HG03135 (cell line): ENCODE measurements at regions not wholly inside any gene's neighbourhood (a gene's known extent, or its start where the extent isn't known, plus 50 kb on each side); places are given as distances from the start of the nearest gene placed in this dataset.

Experiments used
- ATAC-seq: cut with Tn5 transposase; IDR thresholded peaks from one replicate; pipeline ENCODE4 v1.9.1; 2021; ENCODE audit warnings: mild to moderate bottlenecking, moderate library complexity; ENCODE audit not compliant: unreplicated experiment

DNA sequence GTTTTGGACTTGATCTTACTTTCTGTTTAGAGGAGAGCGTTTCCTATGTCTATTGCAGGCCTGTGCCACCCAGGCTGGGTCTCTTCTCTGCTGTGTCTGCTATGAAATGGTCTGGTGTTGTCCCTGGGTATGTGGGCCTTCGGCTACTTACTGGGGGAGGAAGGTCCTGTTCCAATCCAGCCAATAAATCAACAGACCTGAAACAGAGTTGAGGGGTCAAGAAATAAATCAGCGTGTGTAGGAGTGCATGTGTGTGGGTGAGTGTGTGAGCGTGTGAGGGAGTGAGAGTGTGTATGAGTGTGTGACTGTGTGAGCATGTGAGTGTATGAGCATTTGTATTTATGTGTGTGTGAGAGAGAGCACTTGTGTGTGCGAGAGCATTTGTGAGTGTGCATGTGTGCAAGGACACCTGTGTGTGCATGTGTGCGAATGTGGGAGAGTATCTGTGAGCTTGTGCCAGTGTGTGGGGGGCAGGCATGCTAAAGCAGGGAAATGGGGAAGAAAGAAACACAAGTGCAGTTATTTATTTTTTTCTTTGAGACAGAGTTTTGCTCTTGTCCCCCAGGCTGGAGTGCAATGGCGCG is 86.3 kb upstream of the PMEPA1 start:
- ATAC-seq, result no peak

- no peak for ATAC-seq
Observed at GRCh38 chr20:57795342-57795697, 85.5 kb upstream of the PMEPA1 start.

DNA sequence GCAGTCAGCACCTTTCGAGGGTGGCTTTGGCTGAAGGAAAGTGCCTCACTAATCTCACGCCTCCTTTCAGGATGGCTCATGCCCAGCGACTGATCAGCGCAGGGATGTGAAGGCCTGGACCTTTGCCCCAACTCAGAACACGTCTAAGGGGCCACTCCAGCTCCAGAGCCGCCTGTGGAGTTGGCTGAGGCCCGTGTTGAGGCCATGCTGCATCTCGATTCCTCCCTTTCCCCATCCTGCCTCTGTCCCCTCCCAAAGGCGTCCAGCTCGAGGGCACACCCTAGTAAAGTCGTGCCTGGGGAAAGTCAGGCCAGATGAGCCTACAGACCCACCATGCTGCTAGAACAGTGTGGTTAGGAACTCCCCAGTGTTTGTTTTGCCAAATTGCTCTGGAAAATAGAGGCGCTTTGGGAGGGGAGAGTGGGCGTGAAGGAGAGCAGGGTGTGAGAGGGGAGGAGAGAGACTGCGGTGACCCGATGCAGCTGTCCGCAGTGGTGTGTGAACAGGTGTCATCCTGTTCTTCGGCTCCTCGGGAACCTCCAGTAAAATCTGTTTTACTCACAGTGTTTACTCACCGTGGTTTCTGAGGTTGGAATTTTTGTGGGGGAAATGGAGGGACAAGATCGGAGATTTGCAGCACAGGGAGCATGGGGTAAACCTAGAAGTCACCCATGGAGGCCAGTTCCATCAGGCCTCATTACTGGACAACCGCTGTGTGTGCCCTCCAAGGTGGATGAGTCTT is 85.0 kb upstream of the PMEPA1 start:
- no peak for ATAC-seq

DNA sequence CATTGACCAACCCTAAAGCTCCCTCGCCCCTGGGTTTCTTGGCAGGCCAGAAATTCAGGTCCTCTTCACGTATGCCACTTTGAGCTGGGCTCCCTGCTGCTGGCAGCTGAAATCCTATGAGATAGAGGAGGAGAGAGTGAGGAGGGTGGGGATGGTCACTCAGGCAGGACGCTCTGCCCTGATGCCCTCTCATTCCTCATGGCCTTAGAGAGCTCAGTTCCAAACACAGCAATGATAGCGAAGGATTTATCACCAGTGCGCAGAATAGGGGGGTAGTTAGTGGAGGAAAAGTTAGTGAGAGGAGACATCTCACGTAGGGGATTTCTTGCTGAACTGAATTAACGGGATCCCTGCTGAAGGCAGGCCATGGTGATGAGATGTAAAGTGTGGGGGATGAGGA is 84.2 kb upstream of the PMEPA1 start:
- ATAC-seq, result no peak

DNA sequence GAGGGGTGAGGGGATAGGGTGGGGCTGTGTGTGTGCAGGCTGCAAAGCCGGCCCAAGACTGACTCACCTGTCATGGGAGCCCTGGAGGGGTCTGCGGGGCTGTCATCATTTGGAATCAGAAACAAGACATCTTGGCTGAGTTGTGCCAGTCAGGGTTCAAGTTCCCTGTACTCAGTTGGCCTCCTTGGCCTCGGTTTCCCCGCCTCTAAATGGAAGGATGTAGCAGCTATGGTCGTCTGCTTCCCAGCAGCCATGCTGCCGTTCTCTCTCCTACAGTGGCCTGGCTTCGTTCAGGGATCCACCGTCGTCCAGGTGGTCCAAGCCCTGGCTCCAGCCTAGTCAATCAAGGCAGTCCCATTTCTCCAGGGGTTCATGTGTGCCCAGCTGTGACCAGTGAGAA is 83.6 kb upstream of the PMEPA1 start:
- no peak for ATAC-seq

DNA sequence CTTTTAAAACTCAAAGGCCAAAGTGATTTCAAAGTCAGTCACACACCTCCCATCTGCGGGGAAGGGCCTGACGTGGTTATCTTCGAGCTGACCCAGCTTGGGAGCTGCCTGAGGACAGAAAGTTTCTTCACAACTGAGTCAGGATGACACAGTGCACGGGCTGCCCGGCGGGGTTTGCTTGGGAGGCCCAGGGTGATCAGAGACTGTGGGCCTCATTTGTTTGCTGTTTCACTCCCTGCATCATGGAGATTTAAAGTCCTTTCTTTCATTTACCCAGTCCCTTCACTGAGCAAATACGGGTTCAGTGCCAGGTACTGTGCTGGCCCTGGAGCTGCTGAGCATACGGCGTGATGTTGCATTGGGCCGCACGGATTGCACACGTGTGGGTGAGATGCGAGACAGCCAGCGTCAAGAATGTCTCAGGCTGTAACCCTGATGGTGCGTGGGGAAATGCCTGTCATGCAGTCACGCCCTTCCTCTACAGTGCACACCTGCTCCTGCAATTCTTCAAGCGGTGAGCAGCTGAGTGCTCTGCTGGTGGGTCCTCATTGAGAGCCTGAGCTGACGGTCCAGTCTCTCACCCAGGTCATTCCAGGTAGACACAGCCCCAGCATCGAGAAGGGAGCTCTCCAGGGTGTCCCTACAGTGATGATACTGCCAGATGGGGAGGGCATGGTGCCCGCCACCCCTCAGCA is 82.7 kb upstream of the PMEPA1 start:
- ATAC-seq, result no peak

- ATAC-seq, result no peak
Observed at GRCh38 chr20:57791966-57792365, 82.2 kb upstream of the PMEPA1 start.

GRCh38 chr20:57791178-57791962 is 81.6 kb upstream of the PMEPA1 start:
- ATAC-seq, result no peak

DNA sequence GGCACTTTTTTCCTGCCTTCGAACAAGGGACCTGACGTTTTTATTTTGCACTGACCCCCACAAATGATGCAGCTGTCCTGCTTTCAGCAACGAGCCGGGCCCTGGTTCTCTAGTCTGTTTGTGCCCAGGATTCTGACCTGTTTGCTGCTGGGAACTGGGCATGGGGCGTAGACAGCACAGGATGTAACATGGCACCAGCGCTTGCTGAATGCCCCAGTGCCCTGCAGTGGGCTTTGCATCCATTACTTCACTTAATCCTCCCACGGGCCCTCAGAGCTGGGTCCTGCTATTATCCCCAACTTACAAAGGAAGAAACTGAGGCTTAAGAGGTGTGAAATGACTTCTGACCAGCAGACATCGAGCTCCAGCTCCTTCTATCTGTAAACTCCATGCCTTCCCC is 80.4 kb upstream of the PMEPA1 start:
- ATAC-seq, result no peak

DNA sequence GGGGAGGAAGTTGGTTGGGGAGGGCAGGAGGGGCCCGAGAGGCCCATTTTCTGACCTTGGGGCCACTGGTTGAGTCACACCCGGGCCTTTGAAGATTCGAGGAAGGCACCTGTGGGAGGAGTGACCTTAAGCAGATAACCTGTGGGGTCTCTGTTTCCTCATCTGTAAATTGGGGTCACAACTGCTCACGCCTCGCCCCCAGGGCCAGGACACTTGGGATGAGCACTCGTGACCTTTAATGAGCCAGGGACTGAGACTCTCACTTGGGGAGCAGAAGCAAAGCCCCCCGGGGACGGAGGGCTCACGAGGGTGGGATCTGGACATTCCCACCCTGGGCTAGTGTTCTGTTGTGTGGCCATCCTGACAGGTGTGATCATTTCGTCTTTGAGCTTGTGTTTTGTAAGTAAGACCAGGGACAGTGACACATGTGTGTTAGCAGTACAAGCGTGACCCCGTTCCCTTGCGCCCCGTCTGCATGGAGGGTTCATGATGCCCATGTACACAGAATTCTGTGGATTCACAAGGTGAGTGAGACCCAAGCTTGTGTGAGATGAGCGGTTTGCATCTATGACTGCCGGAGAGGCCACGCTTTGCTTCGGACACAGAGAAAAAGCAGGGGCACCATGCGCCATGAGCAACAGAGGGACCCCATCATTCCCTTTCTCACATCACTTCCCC is 79.3 kb upstream of the PMEPA1 start:
- no peak for ATAC-seq

DNA sequence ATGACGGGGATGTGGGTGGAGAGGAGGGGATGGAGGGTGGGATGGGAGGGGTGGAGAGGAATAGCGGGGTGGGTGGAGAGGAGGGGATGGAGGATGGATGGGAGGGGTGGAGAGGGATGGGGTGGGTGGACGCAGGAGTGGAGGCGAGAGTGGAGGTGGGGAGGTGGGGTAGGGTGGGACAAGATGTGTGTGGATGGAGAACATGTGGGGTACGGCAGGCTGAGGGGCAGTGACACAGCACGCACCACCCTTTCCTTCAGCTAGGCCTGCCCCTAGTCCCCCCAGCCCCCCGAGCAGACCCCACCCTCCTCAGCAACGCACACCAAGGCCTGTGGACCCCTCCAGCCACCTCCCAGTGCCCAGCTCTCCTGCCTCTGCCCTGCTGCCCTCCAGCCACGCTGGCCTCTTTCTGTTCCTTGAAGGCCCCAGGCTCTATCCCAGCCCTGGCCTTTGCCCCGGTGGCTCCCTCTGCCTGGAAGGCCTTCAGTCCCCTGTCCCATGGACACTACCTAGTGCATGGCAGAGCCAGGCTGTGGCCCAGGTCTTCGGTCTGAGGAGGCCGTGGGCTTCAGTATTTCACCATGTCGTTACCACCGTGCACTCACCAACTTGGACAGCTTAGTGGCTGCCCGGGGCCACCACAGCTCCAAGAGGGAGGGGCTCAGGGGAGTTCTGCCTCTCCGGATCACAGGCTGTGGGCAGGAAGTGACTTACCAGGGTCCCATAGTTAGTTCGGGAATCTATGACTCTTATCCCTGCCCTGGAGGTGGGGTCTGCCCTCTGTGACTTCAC is 78.4 kb upstream of the PMEPA1 start:
- ATAC-seq, result no peak

DNA sequence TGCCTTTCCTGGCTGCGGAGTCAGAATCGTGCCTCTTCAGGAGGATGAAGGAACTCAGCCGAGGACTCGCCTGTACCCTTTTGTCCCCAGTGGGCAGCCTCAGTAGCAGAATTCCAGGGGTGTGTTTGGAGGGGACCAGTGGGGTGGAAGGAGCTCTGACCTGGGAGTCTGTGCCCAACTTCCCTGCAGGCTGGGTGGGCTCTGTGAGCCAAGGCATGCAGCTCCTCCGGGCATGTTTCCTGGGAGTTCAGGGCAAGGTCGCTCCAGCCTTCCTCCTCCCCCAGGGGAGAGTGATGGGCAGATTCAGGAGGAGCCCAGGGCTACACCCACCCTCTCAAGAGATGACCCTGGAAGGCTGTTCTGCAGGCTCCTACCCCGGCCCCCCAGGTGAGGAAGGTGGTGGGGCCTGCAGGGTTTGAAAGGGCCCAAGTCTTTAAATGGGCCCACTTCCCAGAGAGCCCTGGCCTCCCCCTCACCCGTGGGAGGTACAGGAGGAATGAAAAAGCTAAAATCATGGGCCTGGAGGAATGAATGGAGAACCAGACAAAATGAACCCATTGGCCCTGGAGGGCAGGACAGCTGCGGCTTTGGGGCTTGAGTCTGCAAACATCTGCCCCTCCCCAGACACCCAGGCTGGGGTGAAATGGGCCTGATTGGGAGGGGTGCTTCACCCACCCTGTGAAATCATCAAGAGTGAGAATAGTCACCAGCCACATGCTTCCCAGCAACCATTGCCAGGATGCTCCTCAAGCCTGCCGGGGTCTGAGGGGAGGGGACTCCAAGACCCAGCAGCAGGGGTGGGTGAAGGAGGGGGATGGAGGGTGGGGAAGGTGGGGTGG is 77.6 kb upstream of the PMEPA1 start:
- ATAC-seq, result no peak

GRCh38 chr20:57786304-57786932 is 76.6 kb upstream of the PMEPA1 start:
- no peak for ATAC-seq

- ATAC-seq, result no peak
Observed at GRCh38 chr20:57785720-57786119, 75.9 kb upstream of the PMEPA1 start.

DNA sequence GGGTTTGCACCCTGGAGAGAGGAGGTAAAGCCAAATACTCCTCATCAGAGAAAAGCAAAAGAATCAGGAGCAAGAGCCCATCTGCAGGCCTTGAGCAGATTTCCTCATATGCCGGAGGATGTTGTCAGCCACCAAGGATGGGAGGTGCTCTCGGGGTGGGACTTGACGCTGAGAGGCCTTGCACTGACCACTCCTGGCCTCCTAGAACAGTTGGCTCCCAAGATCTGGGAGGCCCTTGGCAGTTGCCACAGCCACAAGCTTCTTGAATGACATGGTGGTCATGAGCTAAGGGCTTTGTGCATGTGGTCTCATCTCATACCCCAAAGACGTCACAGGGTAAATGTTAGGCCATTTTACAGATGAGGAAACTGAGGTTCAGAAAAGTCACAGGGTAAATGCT is 75.2 kb upstream of the PMEPA1 start:
- ATAC-seq, result no peak

DNA sequence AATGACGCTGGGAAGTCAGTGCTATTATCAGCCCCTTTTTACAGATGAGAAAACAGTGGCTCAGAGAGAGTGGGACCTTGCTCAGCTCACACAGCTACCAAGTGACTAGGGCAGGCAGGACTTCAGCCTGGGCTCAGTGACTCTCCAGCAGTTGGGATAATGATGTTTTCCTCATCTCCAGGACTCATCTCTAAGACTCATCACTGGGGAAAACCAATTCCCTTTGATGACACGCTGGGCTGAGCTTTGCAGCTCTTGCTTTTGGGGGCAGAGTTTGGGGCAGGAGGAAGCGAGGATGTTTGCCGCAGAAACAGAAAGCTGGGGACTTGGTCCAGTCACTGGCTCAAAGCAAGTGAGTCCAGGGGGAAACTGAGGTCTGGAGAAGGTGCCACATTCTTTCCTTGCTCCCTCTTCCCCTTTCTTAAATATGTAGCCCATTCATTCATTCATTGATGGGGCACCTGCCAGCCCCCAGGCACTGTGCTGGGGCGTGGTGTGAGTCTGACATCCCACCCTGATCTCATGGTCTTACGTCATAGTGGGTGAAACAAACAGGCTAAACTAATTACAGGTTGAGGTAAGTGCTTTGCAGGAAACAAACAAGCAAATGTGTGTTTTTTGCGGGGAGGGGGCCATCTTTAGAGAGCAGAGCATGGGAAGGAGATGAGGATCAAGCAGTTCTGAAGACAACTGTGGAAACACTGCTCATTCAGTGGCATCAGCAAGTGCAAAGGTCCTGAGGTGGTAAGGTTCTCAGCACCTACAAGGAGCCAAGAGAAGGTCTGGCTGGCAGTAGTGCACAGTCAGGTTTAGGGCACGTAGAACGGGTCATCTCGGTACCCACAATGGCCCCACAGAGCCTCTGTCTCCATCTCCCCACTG is 74.4 kb upstream of the PMEPA1 start:
- no peak for ATAC-seq

GRCh38 chr20:57783196-57783595 is 73.4 kb upstream of the PMEPA1 start:
- ATAC-seq, result no peak

- no peak for ATAC-seq
Observed at GRCh38 chr20:57782631-57783041, 72.8 kb upstream of the PMEPA1 start.
